ENCODE measurements at regions not wholly inside any gene's neighbourhood (a gene's known extent, or its start where the extent isn't known, plus 50 kb on each side); places are given as distances from the start of the nearest gene placed in this dataset.

DNA sequence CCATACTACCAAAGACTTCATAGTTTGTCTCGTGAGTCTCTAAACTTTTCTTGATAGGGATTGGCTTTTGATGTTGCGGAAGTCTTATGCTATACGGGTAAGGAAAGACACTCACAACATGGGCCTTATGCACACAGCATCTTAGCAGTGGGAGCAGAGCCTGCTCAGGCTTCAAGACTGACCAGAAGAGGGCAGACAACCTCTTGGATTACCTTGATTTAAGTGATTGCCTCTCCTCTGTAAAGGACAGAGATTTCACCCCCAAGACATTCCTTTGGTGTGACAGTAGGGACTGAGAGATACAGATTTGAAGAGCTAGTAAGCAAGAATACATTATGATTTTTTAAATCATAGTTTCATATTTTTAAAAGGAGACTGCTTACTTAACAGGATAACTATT, 71.0 kb upstream of the SAMD3 start:
- in situ Hi-C loops (cut with MboI) (no loop called here), intact Hi-C loops (cut with micrococcal nuclease; ENCODE audit: unreplicated experiment) (loop anchor here (5.0 kb wide), 2 partner anchors 146 to 464 kb away; no protein-coding TSS in a partner anchor)
- H3K4me2 ChIP-seq (ENCODE audit: control insufficient read depth, insufficient read depth) = no peak overlapping the region
- H3K27ac ChIP-seq (ENCODE audit: control insufficient read depth, insufficient read depth) = no peak overlapping the region
- SMC1A ChIA-PET (ENCODE audit: uncharacterized antibody, unreplicated experiment) = interaction anchor here (0.7 to 1.3 kb wide), 8 partner anchors 20 to 577 kb away, joined by 3 to 11 read pairs (median 3); no protein-coding TSS in a partner anchor
- POLR2A ChIA-PET = no interaction called here
- H3K27me3 ChIP-seq (replicated peaks in 1 of 2; ENCODE audit: control insufficient read depth in 2 of 2, insufficient read depth in 2 of 2, low read length in 1 of 2) = no peaks in the 10 kb centered on the region
- no peaks in the 10 kb centered on the region for H3K79me2 ChIP-seq (ENCODE audit: control insufficient read depth, insufficient read depth, low read length)
- no TSS peak for BruUV-seq (replicated peaks)
- no peak overlapping the region for H2AFZ ChIP-seq (ENCODE audit: control insufficient read depth, low read depth, low read length)
- RAD21 ChIA-PET (ENCODE audit: unreplicated experiment) = interaction anchor here (0.5 to 1.1 kb wide), 15 partner anchors 10 to 578 kb away, joined by 3 to 10 read pairs (median 4); no protein-coding TSS in a partner anchor
- H3K9ac ChIP-seq (ENCODE audit: control insufficient read depth, insufficient read depth, low read length) = no peak overlapping the region
- no peaks in the 10 kb centered on the region for H4K20me1 ChIP-seq (ENCODE audit: control insufficient read depth, insufficient read depth)
- peak; percentile 98 for ATAC-seq
- WGBS (ENCODE audit: insufficient coverage, insufficient replicate concordance, low lambda C conversion rate, missing lambda C conversion rate) = 79% methylated on average over 3 of the region's 3 CpGs
- FAIRE-seq = peak; percentile 72
- H3K4me3 ChIP-seq = no peak overlapping the region
- CTCF ChIA-PET = interaction anchor here (0.6 to 3.3 kb wide), 25 partner anchors 9 to 823 kb away, joined by 3 to 27 read pairs (median 4); no protein-coding TSS in a partner anchor
- DNase-seq (ENCODE audit: low read depth, low spot score) = peak; percentile 8
- peaks cover 0 to 1% of the 10 kb centered on the region in 2 experiments; a peak in 1 of 4 replicates for H3K36me3 ChIP-seq (ENCODE audit: control insufficient read depth in 2 of 2, insufficient read depth in 2 of 2, low read length in 1 of 2)
- TF ChIP-seq SMC3 (IDR thresholded peaks at IDR 0.05; ENCODE audit: borderline replicate concordance, low read length) (peak; percentile 50; the same call in 1 of the 2 replicates), CTCF (IDR thresholded peaks at IDR 0.05 in 2 of 3, conservative IDR thresholded peaks at IDR 0.05 in 1 of 3; ENCODE audit: control insufficient read depth in 2 of 3, extremely low read depth in 1 of 3, insufficient read depth in 1 of 3, low read depth in 3 of 3, low read length in 3 of 3) (peak; percentile 47 to 65 (median 64)), RAD21 (IDR thresholded peaks at IDR 0.05; ENCODE audit: insufficient read depth, low read depth, low read length) (peak; percentile 61), FOXK2 (IDR thresholded peaks at IDR 0.05) (no peak)
- H3K9me3 ChIP-seq (replicated peaks; ENCODE audit: control insufficient read depth, insufficient read depth, low read length) = no peaks in the 10 kb centered on the region
- no peaks in the 10 kb centered on the region for H3K4me1 ChIP-seq (ENCODE audit: control insufficient read depth, insufficient read depth, low read length)

GRCh38 chr6:130288065-130288464, 65.3 kb upstream of the SAMD3 start:
- Histone ChIP-seq H3K27me3 (replicated peaks in 1 of 2; ENCODE audit: control insufficient read depth in 2 of 2, insufficient read depth in 2 of 2, low read length in 1 of 2) (no peaks in the 10 kb centered on the region), H4K20me1 (ENCODE audit: control insufficient read depth, insufficient read depth) (no peaks in the 10 kb centered on the region), H3K4me1 (ENCODE audit: control insufficient read depth, insufficient read depth, low read length) (no peaks in the 10 kb centered on the region), H3K79me2 (ENCODE audit: control insufficient read depth, insufficient read depth, low read length) (no peaks in the 10 kb centered on the region), H3K4me2 (ENCODE audit: control insufficient read depth, insufficient read depth) (no peak overlapping the region), H3K4me3 (no peak overlapping the region), H3K36me3 (ENCODE audit: control insufficient read depth in 2 of 2, insufficient read depth in 2 of 2, low read length in 1 of 2) (no peaks in the 10 kb centered on the region), H3K9me3 (replicated peaks; ENCODE audit: control insufficient read depth, insufficient read depth, low read length) (no peaks in the 10 kb centered on the region; the same call in 2 of the 3 replicates), H3K9ac (ENCODE audit: control insufficient read depth, insufficient read depth, low read length) (no peak overlapping the region), H3K27ac (ENCODE audit: control insufficient read depth, insufficient read depth) (no peak overlapping the region), H2AFZ (ENCODE audit: control insufficient read depth, low read depth, low read length) (no peak overlapping the region)
- no peak for FAIRE-seq
- 14% methylated on average over 2 of the region's 2 CpGs for whole genome bisulfite sequencing (ENCODE audit: insufficient coverage, insufficient replicate concordance, low lambda C conversion rate, missing lambda C conversion rate)
- CTCF ChIA-PET = interaction anchor here (1.0 to 1.6 kb wide), 4 partner anchors 29 to 555 kb away, joined by 3 to 5 read pairs (median 4); no protein-coding TSS in a partner anchor
- SMC1A ChIA-PET (ENCODE audit: uncharacterized antibody, unreplicated experiment) = interaction anchor here (1.0 to 1.2 kb wide), 3 partner anchors 10 to 173 kb away, joined by 3 to 4 read pairs (median 4); no protein-coding TSS in a partner anchor
- in situ Hi-C loops (cut with MboI) = no loop called here
- DNase-seq (ENCODE audit: low read depth, low spot score) = no peak
- RAD21 ChIA-PET (ENCODE audit: unreplicated experiment) = interaction anchor here (1.0 kb wide), 1 partner anchor 411 kb away, joined by 7 read pairs; no protein-coding TSS in a partner anchor
- POLR2A ChIA-PET = no interaction called here
- TF ChIP-seq NFXL1 (IDR thresholded peaks at IDR 0.05; ENCODE audit: borderline replicate concordance) (no peak), CHD4 (IDR thresholded peaks at IDR 0.05) (no peak), NKRF (conservative IDR thresholded peaks at IDR 0.05) (no peak)
- BruUV-seq (replicated peaks) = no TSS peak
- intact Hi-C loops (cut with micrococcal nuclease; ENCODE audit: unreplicated experiment) = no loop called here
- no peak for ATAC-seq
